LNCaP clone FGC (cell line): ENCODE measurements at regions not wholly inside any gene's neighbourhood (a gene's known extent, or its start where the extent isn't known, plus 50 kb on each side); places are given as distances from the start of the nearest gene placed in this dataset.

Experiments used
- DNase-seq: peaks from one replicate; pipeline ENCODE4 v3.0.0-alpha.2; 2011; ENCODE audit warnings: low read depth
- H3K4me3 ChIP-seq: 2 replicates; pipeline ENCODE4 v1.5.1; 2011; ENCODE audit warnings: mild to moderate bottlenecking, low read depth, low read length, control low read depth
- TF ChIP-seq, protein P1 (sequence below): IDR thresholded peaks from 2 replicates; pipeline ENCODE4 v1.5.1; 2012; ENCODE audit warnings: mild to moderate bottlenecking; ENCODE audit not compliant: control insufficient read depth, insufficient read depth; ENCODE audit errors: extremely low read depth

GRCh38 chr2:120525056-120526046 is 179.4 kb downstream of the INHBB start:
- DNase-seq, result no peak
- TF ChIP-seq, protein P1, sequence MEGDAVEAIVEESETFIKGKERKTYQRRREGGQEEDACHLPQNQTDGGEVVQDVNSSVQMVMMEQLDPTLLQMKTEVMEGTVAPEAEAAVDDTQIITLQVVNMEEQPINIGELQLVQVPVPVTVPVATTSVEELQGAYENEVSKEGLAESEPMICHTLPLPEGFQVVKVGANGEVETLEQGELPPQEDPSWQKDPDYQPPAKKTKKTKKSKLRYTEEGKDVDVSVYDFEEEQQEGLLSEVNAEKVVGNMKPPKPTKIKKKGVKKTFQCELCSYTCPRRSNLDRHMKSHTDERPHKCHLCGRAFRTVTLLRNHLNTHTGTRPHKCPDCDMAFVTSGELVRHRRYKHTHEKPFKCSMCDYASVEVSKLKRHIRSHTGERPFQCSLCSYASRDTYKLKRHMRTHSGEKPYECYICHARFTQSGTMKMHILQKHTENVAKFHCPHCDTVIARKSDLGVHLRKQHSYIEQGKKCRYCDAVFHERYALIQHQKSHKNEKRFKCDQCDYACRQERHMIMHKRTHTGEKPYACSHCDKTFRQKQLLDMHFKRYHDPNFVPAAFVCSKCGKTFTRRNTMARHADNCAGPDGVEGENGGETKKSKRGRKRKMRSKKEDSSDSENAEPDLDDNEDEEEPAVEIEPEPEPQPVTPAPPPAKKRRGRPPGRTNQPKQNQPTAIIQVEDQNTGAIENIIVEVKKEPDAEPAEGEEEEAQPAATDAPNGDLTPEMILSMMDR, result no peak
- no peak overlapping the region for H3K4me3 ChIP-seq

DNA sequence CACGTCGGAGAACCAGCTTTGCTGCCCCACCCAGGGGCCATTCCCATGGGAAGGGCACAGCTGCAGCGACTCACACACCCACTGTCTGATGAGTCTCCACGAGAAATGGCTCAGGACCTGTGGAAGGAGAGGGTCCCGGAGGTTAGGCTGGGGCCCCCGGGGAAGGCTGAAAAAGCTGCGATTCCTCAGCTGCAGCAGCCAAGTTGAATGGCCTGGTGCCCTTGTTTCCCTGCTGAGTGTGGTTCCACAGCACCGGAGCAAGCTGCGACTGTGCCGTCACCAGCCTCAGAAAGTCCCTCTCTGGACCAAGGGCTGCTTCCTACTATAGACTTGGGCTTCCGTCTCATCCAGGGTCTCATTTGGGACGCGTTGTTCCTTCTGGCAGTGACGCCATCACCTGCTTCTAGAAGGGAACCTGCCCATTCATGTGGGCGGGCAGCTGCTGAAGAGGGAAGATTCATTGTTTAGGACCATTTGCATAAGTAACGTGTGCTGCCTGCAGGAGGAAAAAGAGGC is 180.2 kb downstream of the INHBB start:
- TF ChIP-seq, protein P1, result no peak
- no peak for DNase-seq
- H3K4me3 ChIP-seq, result no peak overlapping the region

- no peak overlapping the region for H3K4me3 ChIP-seq
- TF ChIP-seq, protein P1, result no peak
- no peak for DNase-seq
Observed at GRCh38 chr2:120526997-120527945, 181.3 kb downstream of the INHBB start.

DNA sequence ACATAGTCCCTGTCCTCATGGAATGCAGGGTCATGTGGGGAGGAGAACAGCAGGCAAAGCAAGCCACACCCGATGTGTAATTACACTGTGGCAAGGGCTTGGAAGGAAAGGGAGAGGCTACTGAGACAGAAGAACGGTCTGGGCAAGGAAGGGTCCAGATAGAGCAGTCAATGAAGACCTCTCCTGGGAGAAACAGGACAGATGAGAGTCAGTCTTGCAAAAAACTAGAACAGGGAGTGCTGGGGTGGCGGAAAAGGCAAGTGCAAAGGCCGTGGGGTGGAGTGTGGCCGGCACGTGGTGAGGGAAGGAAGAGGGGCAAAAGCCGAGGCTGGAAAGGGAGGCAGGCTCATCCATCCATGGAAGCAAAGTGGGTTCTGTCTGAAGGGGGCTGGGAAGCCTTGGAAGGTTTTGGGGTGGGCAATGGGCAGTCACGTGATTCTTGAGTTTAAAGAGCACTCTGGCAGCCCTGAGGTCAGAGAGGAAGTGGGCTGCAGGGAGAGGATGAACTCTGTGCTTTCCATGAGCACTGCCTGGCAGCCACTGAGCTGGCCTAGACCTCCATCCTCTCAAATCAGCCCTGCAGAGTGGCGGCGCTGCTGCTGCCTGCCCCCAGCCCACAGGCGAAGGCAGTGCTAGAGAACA is 182.2 kb downstream of the INHBB start:
- no peak overlapping the region for H3K4me3 ChIP-seq
- DNase-seq, result no peak
- TF ChIP-seq, protein P1, result no peak

DNA sequence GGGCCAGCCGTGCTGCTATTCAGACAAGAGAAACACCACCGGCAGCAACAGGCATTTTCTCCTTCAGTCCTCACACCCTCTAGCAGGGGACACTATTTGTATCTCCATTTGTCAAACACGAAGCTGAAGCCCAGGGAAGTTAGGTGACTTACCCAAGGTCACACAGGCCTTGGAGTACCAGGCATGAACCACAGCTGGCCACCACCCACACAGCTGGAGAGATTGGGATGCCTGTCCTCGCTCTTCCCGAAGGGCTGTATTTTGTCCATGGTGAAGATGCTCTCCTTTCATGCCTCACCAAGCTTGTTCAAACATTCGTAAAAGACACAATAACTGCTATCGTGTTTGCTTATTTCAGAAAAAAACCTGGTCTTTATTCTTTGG is 182.7 kb downstream of the INHBB start:
- TF ChIP-seq, protein P1, result no peak
- DNase-seq, result no peak
- H3K4me3 ChIP-seq, result no peak overlapping the region

DNA sequence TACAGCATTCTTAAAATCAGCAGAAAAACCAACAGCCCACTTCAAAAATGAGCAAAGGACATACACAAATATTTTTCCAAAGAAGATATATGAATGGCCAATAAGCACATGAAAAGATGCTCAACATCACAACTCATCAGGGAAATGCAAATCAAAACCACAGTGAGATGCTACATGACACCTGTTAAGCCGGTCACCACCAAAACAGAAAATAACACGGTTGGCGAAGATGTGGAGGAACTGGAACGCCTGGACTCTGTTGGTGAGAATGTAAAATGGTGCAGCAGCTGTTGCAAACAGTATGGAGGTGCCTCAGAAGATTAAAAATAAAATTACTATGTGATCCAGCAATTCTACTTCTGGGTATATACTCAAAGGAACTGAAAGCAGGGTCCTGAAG is 184.8 kb downstream of the INHBB start:
- TF ChIP-seq, protein P1, result no peak
- no peak overlapping the region for H3K4me3 ChIP-seq
- DNase-seq, result no peak
